ENCODE measurements at regions not wholly inside any gene's neighbourhood (a gene's known extent, or its start where the extent isn't known, plus 50 kb on each side); places are given as distances from the start of the nearest gene placed in this dataset.

GRCh38 chr10:29846881-29847280, 212.1 kb upstream of the SVIL start:
- no peaks in the 10 kb centered on the region for H3K27me3 Mint-ChIP-seq (ENCODE audit: insufficient read depth, unreplicated experiment)
- no TSS peak for BruUV-seq (replicated peaks)
- no peaks in the 10 kb centered on the region for H3K27me3 ChIP-seq (replicated peaks; ENCODE audit: control insufficient read depth, insufficient read depth, low read length)
- no peaks in the 10 kb centered on the region for H3K36me3 ChIP-seq (ENCODE audit: control insufficient read depth, insufficient read depth, low read length)
- peaks cover 12% of the 10 kb centered on the region for H3K9me3 ChIP-seq
- peaks cover 23% of the 10 kb centered on the region for H3K9me3 Mint-ChIP-seq (ENCODE audit: unreplicated experiment)
- H3K4me1 Mint-ChIP-seq (ENCODE audit: low read depth, unreplicated experiment) = peaks cover 26% of the 10 kb centered on the region
- H3K4me3 ChIP-seq (ENCODE audit: low read depth, low read length) = no peak overlapping the region
- intact Hi-C loops (cut with micrococcal nuclease; ENCODE audit: unreplicated experiment) = loop anchor here (1.0 kb wide), 1 partner anchor 18 kb away; no protein-coding TSS in a partner anchor
- peak; percentile 70 to 84 for DNase-seq
- H3K4me1 ChIP-seq = peaks cover 36% of the 10 kb centered on the region
- TF ChIP-seq CTCF (IDR thresholded peaks at IDR 0.05; ENCODE audit: insufficient read depth in 1 of 2, low read depth in 1 of 2, low read length in 1 of 2, severe bottlenecking in 1 of 2, unreplicated experiment in 1 of 2) = no peak
- no peak overlapping the region for H3K4me3 Mint-ChIP-seq (ENCODE audit: unreplicated experiment)
- H3K36me3 Mint-ChIP-seq (ENCODE audit: insufficient read depth, unreplicated experiment) = peaks cover 12% of the 10 kb centered on the region
- ChIA-PET POLR2A (interaction anchor here (1.1 kb wide), 1 partner anchor 18 kb away, joined by 3 read pairs; no protein-coding TSS in a partner anchor), CTCF (no interaction called here)
- H3K27ac Mint-ChIP-seq (ENCODE audit: unreplicated experiment) = peak overlapping the region; percentile 2

- H3K27me3 ChIP-seq (replicated peaks; ENCODE audit: control insufficient read depth, insufficient read depth, low read length) = no peaks in the 10 kb centered on the region
- H3K4me1 ChIP-seq = peaks cover 54% of the 10 kb centered on the region
- Mint-ChIP-seq H3K36me3 (ENCODE audit: insufficient read depth, unreplicated experiment) (peaks cover 12% of the 10 kb centered on the region), H3K4me1 (ENCODE audit: low read depth, unreplicated experiment) (peaks cover 41% of the 10 kb centered on the region), H3K4me3 (ENCODE audit: unreplicated experiment) (no peak overlapping the region), H3K27ac (ENCODE audit: unreplicated experiment) (no peak overlapping the region), H3K9me3 (ENCODE audit: unreplicated experiment) (peaks cover 23% of the 10 kb centered on the region), H3K27me3 (ENCODE audit: insufficient read depth, unreplicated experiment) (no peaks in the 10 kb centered on the region)
- H3K9me3 ChIP-seq = peaks cover 12% of the 10 kb centered on the region
- BruUV-seq (replicated peaks) = no TSS peak
- TF ChIP-seq CTCF (IDR thresholded peaks at IDR 0.05; ENCODE audit: insufficient read depth in 1 of 2, low read depth in 1 of 2, low read length in 1 of 2, severe bottlenecking in 1 of 2, unreplicated experiment in 1 of 2) = no peak
- CTCF ChIA-PET = no interaction called here
- POLR2A ChIA-PET = no interaction called here
- no peak for DNase-seq
- intact Hi-C loops (cut with micrococcal nuclease; ENCODE audit: unreplicated experiment) = no loop called here
- H3K36me3 ChIP-seq (ENCODE audit: control insufficient read depth, insufficient read depth, low read length) = no peaks in the 10 kb centered on the region
- H3K4me3 ChIP-seq (ENCODE audit: low read depth, low read length) = no peak overlapping the region
Measured at GRCh38 chr10:29845166-29845565, 210.4 kb upstream of the SVIL start.

GRCh38 chr10:29843143-29843542, 208.4 kb upstream of the SVIL start:
- CTCF ChIA-PET = no interaction called here
- no TSS peak for BruUV-seq (replicated peaks)
- POLR2A ChIA-PET = no interaction called here

More at GRCh38 chr10:29843143-29843542, 208.4 kb upstream of the SVIL start:
- Mint-ChIP-seq H3K9me3 (ENCODE audit: unreplicated experiment) (peaks cover 15% of the 10 kb centered on the region), H3K4me3 (ENCODE audit: unreplicated experiment) (no peak overlapping the region), H3K27me3 (ENCODE audit: insufficient read depth, unreplicated experiment) (no peaks in the 10 kb centered on the region), H3K27ac (ENCODE audit: unreplicated experiment) (no peak overlapping the region), H3K4me1 (ENCODE audit: low read depth, unreplicated experiment) (peaks cover 49% of the 10 kb centered on the region), H3K36me3 (ENCODE audit: insufficient read depth, unreplicated experiment) (peaks cover 12% of the 10 kb centered on the region)
- H3K27me3 ChIP-seq (replicated peaks; ENCODE audit: control insufficient read depth, insufficient read depth, low read length) = no peaks in the 10 kb centered on the region
- no peaks in the 10 kb centered on the region for H3K36me3 ChIP-seq (ENCODE audit: control insufficient read depth, insufficient read depth, low read length)
- DNase-seq = no peak
- peaks cover 58% of the 10 kb centered on the region for H3K4me1 ChIP-seq
- peaks cover 12% of the 10 kb centered on the region for H3K9me3 ChIP-seq
- no peak for TF ChIP-seq CTCF (IDR thresholded peaks at IDR 0.05; ENCODE audit: insufficient read depth in 1 of 2, low read depth in 1 of 2, low read length in 1 of 2, severe bottlenecking in 1 of 2, unreplicated experiment in 1 of 2)
- intact Hi-C loops (cut with micrococcal nuclease; ENCODE audit: unreplicated experiment) = no loop called here
- no peak overlapping the region for H3K4me3 ChIP-seq (ENCODE audit: low read depth, low read length)

All from Caco-2 (cell line).